HG02943 (cell line): ENCODE measurements at regions not wholly inside any gene's neighbourhood (a gene's known extent, or its start where the extent isn't known, plus 50 kb on each side); places are given as distances from the start of the nearest gene placed in this dataset.

Source experiments
- ATAC-seq: cut with Tn5 transposase; IDR thresholded peaks from one replicate; pipeline ENCODE4 v1.9.1; 2021; ENCODE audit warnings: mild to moderate bottlenecking, low read depth, moderate library complexity; ENCODE audit not compliant: unreplicated experiment

GRCh38 chr2:48098539-48098938 lies 192.2 kb upstream of the FBXO11 start:
- ATAC-seq: no peak

GRCh38 chr2:48104418-48104817 lies 198.1 kb upstream of the FBXO11 start:
- no peak for ATAC-seq

- ATAC-seq: no peak
Observed at GRCh38 chr2:48105848-48106247, 199.6 kb upstream of the FBXO11 start.

- no peak for ATAC-seq
Observed at GRCh38 chr2:48107326-48107925, 201.1 kb upstream of the FBXO11 start.

- ATAC-seq: no peak
Observed at GRCh38 chr2:48108455-48108854, 202.2 kb upstream of the FBXO11 start.

- ATAC-seq: no peak
Observed at GRCh38 chr2:48109491-48110204, 203.3 kb upstream of the FBXO11 start.

- no peak for ATAC-seq
Observed at GRCh38 chr2:48110492-48110891, 204.0 kb upstream of the FOXN2 start.

- no peak for ATAC-seq
Observed at GRCh38 chr2:48112911-48113680, 201.4 kb upstream of the FOXN2 start.

GRCh38 chr2:48113767-48114166 lies 200.7 kb upstream of the FOXN2 start:
- no peak for ATAC-seq

- no peak for ATAC-seq
Observed at GRCh38 chr2:48114256-48114655, 200.2 kb upstream of the FOXN2 start.

- no peak for ATAC-seq
Observed at GRCh38 chr2:48116497-48116896, 198.0 kb upstream of the FOXN2 start.

- no peak for ATAC-seq
Observed at GRCh38 chr2:48118895-48119294, 195.6 kb upstream of the FOXN2 start.

- ATAC-seq: no peak
Observed at GRCh38 chr2:48120112-48120511, 194.4 kb upstream of the FOXN2 start.

- ATAC-seq: no peak
Observed at GRCh38 chr2:48120759-48121242, 193.7 kb upstream of the FOXN2 start.

- no peak for ATAC-seq
Observed at GRCh38 chr2:48122166-48122565, 192.3 kb upstream of the FOXN2 start.

GRCh38 chr2:48124592-48124991 lies 189.9 kb upstream of the FOXN2 start:
- no peak for ATAC-seq

GRCh38 chr2:48126162-48126561 lies 188.3 kb upstream of the FOXN2 start:
- no peak for ATAC-seq

- no peak for ATAC-seq
Observed at GRCh38 chr2:48127612-48128191, 186.8 kb upstream of the FOXN2 start.

- ATAC-seq: no peak
Observed at GRCh38 chr2:48129293-48129950, 185.1 kb upstream of the FOXN2 start.

- ATAC-seq: no peak
Observed at GRCh38 chr2:48131539-48132270, 182.8 kb upstream of the FOXN2 start.
